ENCODE measurements at regions not wholly inside any gene's neighbourhood (a gene's known extent, or its start where the extent isn't known, plus 50 kb on each side); places are given as distances from the start of the nearest gene placed in this dataset.

- TF ChIP-seq CTCF (IDR thresholded peaks at IDR 0.05) = no peak
- no peak for TF ChIP-seq POLR2A (IDR thresholded peaks at IDR 0.05)
Observed at GRCh38 chr5:8694545-8694944, 825.6 kb downstream of the MTRR start.

All from lower leg skin (tissue), 3 donors.